IPS-18a (cell line): ENCODE measurements at regions not wholly inside any gene's neighbourhood (a gene's known extent, or its start where the extent isn't known, plus 50 kb on each side); places are given as distances from the start of the nearest gene placed in this dataset.

Source experiments
- H3K27ac ChIP-seq: one replicate; pipeline ENCODE4 v1.5.1; 2013; ENCODE audit warnings: low read length
- H3K27me3 ChIP-seq: one replicate; pipeline ENCODE4 v1.6.1; 2013; ENCODE audit warnings: mild to moderate bottlenecking, low read length; ENCODE audit not compliant: control insufficient read depth, insufficient read depth
- H3K36me3 ChIP-seq: one replicate; pipeline ENCODE4 v1.6.1; 2013; ENCODE audit warnings: low read depth, low read length; ENCODE audit not compliant: control insufficient read depth
- H3K4me1 ChIP-seq: one replicate; pipeline ENCODE4 v1.6.1; 2013; ENCODE audit warnings: low read depth, low read length; ENCODE audit not compliant: control insufficient read depth
- H3K4me3 ChIP-seq: one replicate; pipeline ENCODE4 v1.5.1; 2013; ENCODE audit warnings: low read length
- H3K9ac ChIP-seq: one replicate; pipeline ENCODE4 v1.6.1; 2013; ENCODE audit warnings: mild to moderate bottlenecking, low read length, moderate library complexity
- H3K9me3 ChIP-seq: one replicate; pipeline ENCODE4 v1.6.1; 2013; ENCODE audit warnings: low read depth, low read length; ENCODE audit not compliant: control insufficient read depth

- no peak overlapping the region for H3K27ac ChIP-seq
- H3K36me3 ChIP-seq = no peaks in the 10 kb centered on the region
- H3K4me1 ChIP-seq = peaks cover 12% of the 10 kb centered on the region
- no peak overlapping the region for H3K4me3 ChIP-seq
- peaks cover 18% of the 10 kb centered on the region for H3K27me3 ChIP-seq
- no peaks in the 10 kb centered on the region for H3K9me3 ChIP-seq
- no peak overlapping the region for H3K9ac ChIP-seq
Measured at GRCh38 chr16:85175724-85176233, 63.5 kb upstream of the CIBAR2 start.

GRCh38 chr16:85176541-85177447 is 64.5 kb upstream of the CIBAR2 start:
- Histone ChIP-seq H3K27ac (no peak overlapping the region), H3K36me3 (no peaks in the 10 kb centered on the region), H3K9ac (no peak overlapping the region), H3K4me1 (peaks cover 12% of the 10 kb centered on the region), H3K27me3 (peaks cover 7% of the 10 kb centered on the region), H3K9me3 (no peaks in the 10 kb centered on the region), H3K4me3 (no peak overlapping the region)

- no peak overlapping the region for H3K4me3 ChIP-seq
- H3K4me1 ChIP-seq = peaks cover 12% of the 10 kb centered on the region
- H3K9ac ChIP-seq = no peak overlapping the region
- H3K36me3 ChIP-seq = no peaks in the 10 kb centered on the region
- H3K27ac ChIP-seq = no peak overlapping the region
- no peaks in the 10 kb centered on the region for H3K9me3 ChIP-seq
- peaks cover under 1% of the 10 kb centered on the region for H3K27me3 ChIP-seq
Measured at GRCh38 chr16:85177448-85177846, 65.2 kb upstream of the CIBAR2 start.

- no peaks in the 10 kb centered on the region for H3K9me3 ChIP-seq
- H3K4me3 ChIP-seq = no peak overlapping the region
- H3K27ac ChIP-seq = no peak overlapping the region
- no peak overlapping the region for H3K9ac ChIP-seq
- H3K27me3 ChIP-seq = no peaks in the 10 kb centered on the region
- H3K36me3 ChIP-seq = no peaks in the 10 kb centered on the region
- peaks cover 12% of the 10 kb centered on the region for H3K4me1 ChIP-seq
Measured at GRCh38 chr16:85178006-85178591, 65.8 kb upstream of the CIBAR2 start.

GRCh38 chr16:85178596-85178995 is 66.3 kb upstream of the CIBAR2 start:
- Histone ChIP-seq H3K27ac (no peak overlapping the region), H3K4me1 (peaks cover 12% of the 10 kb centered on the region), H3K9ac (no peak overlapping the region), H3K36me3 (no peaks in the 10 kb centered on the region), H3K9me3 (no peaks in the 10 kb centered on the region), H3K4me3 (no peak overlapping the region), H3K27me3 (no peaks in the 10 kb centered on the region)

- H3K27ac ChIP-seq = no peak overlapping the region
- no peak overlapping the region for H3K9ac ChIP-seq
- H3K4me1 ChIP-seq = peaks cover 7% of the 10 kb centered on the region
- no peaks in the 10 kb centered on the region for H3K36me3 ChIP-seq
- peaks cover 5% of the 10 kb centered on the region for H3K9me3 ChIP-seq
- no peak overlapping the region for H3K4me3 ChIP-seq
- no peaks in the 10 kb centered on the region for H3K27me3 ChIP-seq
Measured at GRCh38 chr16:85179344-85180046, 67.2 kb upstream of the CIBAR2 start.

GRCh38 chr16:85180047-85180826 is 68.0 kb upstream of the CIBAR2 start:
- Histone ChIP-seq H3K4me3 (no peak overlapping the region), H3K9me3 (peaks cover 5% of the 10 kb centered on the region), H3K4me1 (no peaks in the 10 kb centered on the region), H3K9ac (no peak overlapping the region), H3K27me3 (no peaks in the 10 kb centered on the region), H3K27ac (no peak overlapping the region), H3K36me3 (no peaks in the 10 kb centered on the region)

GRCh38 chr16:85180827-85181738 is 68.8 kb upstream of the CIBAR2 start:
- no peaks in the 10 kb centered on the region for H3K27me3 ChIP-seq
- H3K4me3 ChIP-seq = no peak overlapping the region
- H3K9me3 ChIP-seq = peaks cover 5% of the 10 kb centered on the region
- no peaks in the 10 kb centered on the region for H3K36me3 ChIP-seq
- no peaks in the 10 kb centered on the region for H3K4me1 ChIP-seq
- H3K9ac ChIP-seq = no peak overlapping the region
- no peak overlapping the region for H3K27ac ChIP-seq

- H3K4me3 ChIP-seq = no peak overlapping the region
- H3K9ac ChIP-seq = no peak overlapping the region
- no peak overlapping the region for H3K27ac ChIP-seq
- H3K9me3 ChIP-seq = peaks cover 5% of the 10 kb centered on the region
- no peaks in the 10 kb centered on the region for H3K27me3 ChIP-seq
- H3K36me3 ChIP-seq = no peaks in the 10 kb centered on the region
- no peaks in the 10 kb centered on the region for H3K4me1 ChIP-seq
Measured at GRCh38 chr16:85181739-85182129, 69.5 kb upstream of the CIBAR2 start.

GRCh38 chr16:85182286-85182685 is 70.0 kb upstream of the CIBAR2 start:
- H3K4me3 ChIP-seq = no peak overlapping the region
- peaks cover 5% of the 10 kb centered on the region for H3K9me3 ChIP-seq
- H3K9ac ChIP-seq = no peak overlapping the region
- H3K36me3 ChIP-seq = no peaks in the 10 kb centered on the region
- H3K27ac ChIP-seq = no peak overlapping the region
- no peaks in the 10 kb centered on the region for H3K27me3 ChIP-seq
- no peaks in the 10 kb centered on the region for H3K4me1 ChIP-seq
